Duodenal mucosa (tissue), 2 donors: ENCODE measurements at regions not wholly inside any gene's neighbourhood (a gene's known extent, or its start where the extent isn't known, plus 50 kb on each side); places are given as distances from the start of the nearest gene placed in this dataset.

ENCODE experiments used
- H3K27ac ChIP-seq: one replicate; pipeline ENCODE4 v1.7.0; 2013; ENCODE audit warnings: low read depth, low read length
- H3K27me3 ChIP-seq, 2 donors: one replicate each; pipeline ENCODE4 v1.7.0; 2013; ENCODE audit warnings: low read length in 2 of 2, control low read depth in 1 of 2; ENCODE audit not compliant: insufficient read depth in 2 of 2, control insufficient read depth in 1 of 2
- H3K36me3 ChIP-seq, 2 donors: one replicate each; pipeline ENCODE4 v1.7.0; 2013; ENCODE audit warnings: low read length in 2 of 2, control low read depth in 1 of 2; ENCODE audit not compliant: insufficient read depth in 2 of 2, control insufficient read depth in 1 of 2
- H3K4me1 ChIP-seq, 2 donors: one replicate each; pipeline ENCODE4 v1.7.0; 2013; ENCODE audit warnings: low read length in 2 of 2, control low read depth in 1 of 2; ENCODE audit not compliant: insufficient read depth in 2 of 2, control insufficient read depth in 1 of 2
- H3K4me3 ChIP-seq, 2 donors: one replicate each; pipeline ENCODE4 v1.7.0; 2013; ENCODE audit warnings: low read length in 2 of 2, low read depth in 1 of 2
- H3K9ac ChIP-seq, 2 donors: one replicate each; pipeline ENCODE4 v1.7.0; 2013; ENCODE audit warnings: low read length in 2 of 2, low read depth in 1 of 2
- H3K9me3 ChIP-seq, 2 donors: one replicate each; pipeline ENCODE4 v1.7.0; 2013; ENCODE audit warnings: low read length in 2 of 2, control low read depth in 1 of 2; ENCODE audit not compliant: control insufficient read depth in 1 of 2

GRCh38 chrX:5084279-5084678, 1144.4 kb downstream of the NLGN4X start:
- Histone ChIP-seq H3K27me3 (no peaks in the 10 kb centered on the region), H3K9me3 (peaks cover 0 to 2% of the 10 kb centered on the region in 2 donors), H3K4me1 (no peaks in the 10 kb centered on the region), H3K9ac (no peak overlapping the region), H3K4me3 (no peak overlapping the region), H3K36me3 (no peaks in the 10 kb centered on the region), H3K27ac (no peak overlapping the region)

DNA sequence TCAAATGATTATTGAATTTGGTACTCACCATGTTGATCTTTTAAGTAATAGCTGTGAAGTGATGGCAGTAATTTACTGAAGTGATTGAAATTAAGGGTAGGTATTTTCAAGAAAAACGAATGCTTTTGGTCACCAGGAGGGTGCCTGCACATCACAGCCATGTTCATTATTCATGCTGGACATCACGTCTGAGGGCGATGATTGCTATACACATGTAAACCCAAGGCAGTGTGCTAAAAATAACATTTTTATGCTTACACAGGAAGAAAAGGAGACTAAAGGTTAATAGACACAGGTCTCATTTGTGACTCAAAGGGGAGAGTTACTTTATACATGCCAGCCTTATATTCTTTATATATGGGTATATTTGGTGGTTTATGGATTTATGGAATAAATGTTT, 1146.0 kb downstream of the NLGN4X start:
- Histone ChIP-seq H3K27me3 (no peaks in the 10 kb centered on the region), H3K9me3 (peaks cover 0 to 2% of the 10 kb centered on the region in 2 donors), H3K9ac (no peak overlapping the region), H3K36me3 (no peaks in the 10 kb centered on the region), H3K4me1 (no peaks in the 10 kb centered on the region), H3K4me3 (no peak overlapping the region), H3K27ac (no peak overlapping the region)

- Histone ChIP-seq H3K9me3 (peaks cover 0 to 2% of the 10 kb centered on the region in 2 donors), H3K9ac (no peak overlapping the region), H3K4me1 (no peaks in the 10 kb centered on the region), H3K4me3 (no peak overlapping the region), H3K27ac (no peak overlapping the region), H3K27me3 (no peaks in the 10 kb centered on the region), H3K36me3 (no peaks in the 10 kb centered on the region)
Observed at GRCh38 chrX:5080791-5081190, 1147.9 kb downstream of the NLGN4X start.

- Histone ChIP-seq H3K9ac (no peak overlapping the region), H3K4me1 (no peaks in the 10 kb centered on the region), H3K27me3 (no peaks in the 10 kb centered on the region), H3K9me3 (no peaks in the 10 kb centered on the region), H3K4me3 (no peak overlapping the region), H3K36me3 (no peaks in the 10 kb centered on the region), H3K27ac (no peak overlapping the region)
Observed at GRCh38 chrX:5068550-5068949, 1160.1 kb downstream of the NLGN4X start.

DNA sequence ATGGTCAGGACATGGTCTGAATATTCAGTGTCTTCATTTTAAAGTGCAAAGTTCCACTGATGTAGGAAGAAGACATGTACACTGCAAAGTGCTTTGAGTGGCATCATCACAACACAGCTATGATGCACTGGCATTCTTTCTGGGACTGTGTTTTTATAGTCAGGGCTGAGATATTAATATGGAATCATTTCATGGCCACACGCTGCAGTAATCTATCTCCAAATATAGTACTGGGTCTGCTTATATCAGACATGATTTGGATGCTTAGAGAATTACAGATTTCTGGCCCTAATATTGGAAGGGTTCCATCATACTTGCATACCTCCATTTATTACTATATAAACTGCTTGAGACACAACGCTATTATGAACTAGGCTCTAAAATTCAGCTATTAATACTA, 1170.9 kb downstream of the NLGN4X start:
- H3K27ac ChIP-seq = no peak overlapping the region
- no peak overlapping the region for H3K9ac ChIP-seq
- no peaks in the 10 kb centered on the region for H3K4me1 ChIP-seq
- H3K27me3 ChIP-seq = no peaks in the 10 kb centered on the region
- H3K36me3 ChIP-seq = no peaks in the 10 kb centered on the region
- no peaks in the 10 kb centered on the region for H3K9me3 ChIP-seq
- no peak overlapping the region for H3K4me3 ChIP-seq

DNA sequence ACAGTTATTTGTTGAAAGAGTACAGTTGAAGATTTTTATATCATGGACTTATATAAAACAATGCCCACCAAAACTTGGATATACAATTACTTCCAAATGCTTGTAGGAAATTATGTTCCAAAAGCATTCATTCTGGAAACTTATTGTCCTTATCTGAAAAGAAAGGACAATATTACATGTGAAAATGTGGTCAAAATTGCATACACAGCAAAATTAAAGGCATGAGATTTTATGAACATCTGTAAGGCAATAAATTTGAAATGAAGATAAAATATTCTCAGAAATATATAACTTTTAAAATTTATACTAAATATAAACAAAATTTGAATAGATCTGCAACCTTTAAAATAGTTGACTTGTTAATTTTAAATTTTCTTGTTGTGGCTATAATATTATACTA, 1173.8 kb downstream of the NLGN4X start:
- no peak overlapping the region for H3K4me3 ChIP-seq
- H3K27me3 ChIP-seq = no peaks in the 10 kb centered on the region
- H3K9ac ChIP-seq = no peak overlapping the region
- no peak overlapping the region for H3K27ac ChIP-seq
- H3K36me3 ChIP-seq = no peaks in the 10 kb centered on the region
- H3K4me1 ChIP-seq = no peaks in the 10 kb centered on the region
- H3K9me3 ChIP-seq = no peaks in the 10 kb centered on the region

DNA sequence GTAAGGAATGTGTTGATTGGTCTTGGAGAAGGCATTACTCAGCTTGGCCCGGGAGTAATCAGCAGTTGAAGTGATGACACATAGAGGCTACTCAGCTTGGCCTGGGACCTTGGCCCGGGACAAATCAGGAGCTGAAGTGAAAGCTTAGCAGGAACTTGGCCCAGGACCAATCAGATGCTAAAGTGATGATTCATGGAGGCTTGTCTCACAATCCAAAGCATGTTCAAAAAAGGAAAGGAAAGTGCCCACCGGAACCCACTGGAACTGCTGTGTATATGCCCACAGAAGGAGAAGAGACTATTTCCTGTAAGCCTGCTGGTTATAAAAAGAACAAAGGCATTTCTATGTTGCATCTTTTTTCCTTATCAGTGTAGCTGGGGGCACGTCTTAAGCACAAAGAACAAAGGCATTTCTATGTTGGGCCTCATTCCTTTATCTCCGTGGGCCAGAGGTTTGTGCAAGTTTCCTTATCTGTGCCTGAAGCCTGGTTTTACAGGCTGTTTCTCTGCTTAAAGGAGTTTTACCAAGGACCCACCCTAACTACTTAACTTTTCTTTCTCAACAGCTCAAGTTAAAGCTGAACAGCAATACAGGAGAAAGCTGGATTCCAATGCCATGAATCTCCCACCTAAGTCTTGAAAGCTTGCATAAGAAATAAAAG, 1176.7 kb downstream of the NLGN4X start:
- H3K27me3 ChIP-seq = no peaks in the 10 kb centered on the region
- no peaks in the 10 kb centered on the region for H3K4me1 ChIP-seq
- no peak overlapping the region for H3K27ac ChIP-seq
- no peaks in the 10 kb centered on the region for H3K9me3 ChIP-seq
- H3K9ac ChIP-seq = no peak overlapping the region
- H3K36me3 ChIP-seq = no peaks in the 10 kb centered on the region
- H3K4me3 ChIP-seq = no peak overlapping the region

- Histone ChIP-seq H3K36me3 (no peaks in the 10 kb centered on the region), H3K9ac (no peak overlapping the region), H3K27me3 (no peaks in the 10 kb centered on the region)
Observed at GRCh38 chrX:5042563-5042962, 1186.1 kb downstream of the NLGN4X start.

GRCh38 chrX:5031792-5032191, 1196.9 kb downstream of the NLGN4X start:
- no peak overlapping the region for H3K4me3 ChIP-seq
- no peaks in the 10 kb centered on the region for H3K36me3 ChIP-seq
- H3K4me1 ChIP-seq = no peaks in the 10 kb centered on the region
- no peak overlapping the region for H3K9ac ChIP-seq
- peaks cover 0 to 2% of the 10 kb centered on the region in 2 donors for H3K9me3 ChIP-seq
- no peaks in the 10 kb centered on the region for H3K27me3 ChIP-seq
- no peak overlapping the region for H3K27ac ChIP-seq

More at GRCh38 chrX:5042563-5042962, 1186.1 kb downstream of the NLGN4X start:
- Histone ChIP-seq H3K27ac (no peak overlapping the region), H3K4me3 (no peak overlapping the region), H3K9me3 (no peaks in the 10 kb centered on the region), H3K4me1 (no peaks in the 10 kb centered on the region)

GRCh38 chrX:5015451-5015850, 1213.2 kb downstream of the NLGN4X start:
- Histone ChIP-seq H3K27ac (no peak overlapping the region), H3K27me3 (no peaks in the 10 kb centered on the region), H3K9ac (no peak overlapping the region), H3K4me3 (no peak overlapping the region), H3K9me3 (no peaks in the 10 kb centered on the region), H3K36me3 (no peaks in the 10 kb centered on the region), H3K4me1 (no peaks in the 10 kb centered on the region)

DNA sequence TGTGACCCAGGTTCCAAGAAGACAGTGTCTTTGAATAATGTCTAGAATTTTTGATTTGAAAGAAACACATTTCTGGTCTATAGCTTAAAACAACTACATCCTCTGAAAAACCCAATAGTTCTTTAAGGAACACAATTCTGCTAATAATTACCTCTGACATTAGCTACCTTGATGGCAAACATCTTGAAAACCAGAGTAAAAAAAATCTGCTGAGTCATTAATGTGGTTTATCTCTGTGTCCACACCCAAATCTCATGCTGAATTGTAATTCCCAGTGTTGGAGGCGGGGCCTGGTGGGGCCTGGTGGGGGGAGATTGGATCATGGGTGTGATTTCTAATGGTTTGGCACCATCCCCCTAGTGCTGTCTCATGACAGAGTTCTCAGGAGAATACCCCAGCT, 1233.8 kb downstream of the NLGN4X start:
- Histone ChIP-seq H3K27ac (no peak overlapping the region), H3K9ac (no peak overlapping the region), H3K9me3 (no peaks in the 10 kb centered on the region), H3K4me3 (no peak overlapping the region), H3K36me3 (no peaks in the 10 kb centered on the region), H3K4me1 (no peaks in the 10 kb centered on the region), H3K27me3 (no peaks in the 10 kb centered on the region)
